ENCODE measurements at regions not wholly inside any gene's neighbourhood (a gene's known extent, or its start where the extent isn't known, plus 50 kb on each side); places are given as distances from the start of the nearest gene placed in this dataset.

DNA sequence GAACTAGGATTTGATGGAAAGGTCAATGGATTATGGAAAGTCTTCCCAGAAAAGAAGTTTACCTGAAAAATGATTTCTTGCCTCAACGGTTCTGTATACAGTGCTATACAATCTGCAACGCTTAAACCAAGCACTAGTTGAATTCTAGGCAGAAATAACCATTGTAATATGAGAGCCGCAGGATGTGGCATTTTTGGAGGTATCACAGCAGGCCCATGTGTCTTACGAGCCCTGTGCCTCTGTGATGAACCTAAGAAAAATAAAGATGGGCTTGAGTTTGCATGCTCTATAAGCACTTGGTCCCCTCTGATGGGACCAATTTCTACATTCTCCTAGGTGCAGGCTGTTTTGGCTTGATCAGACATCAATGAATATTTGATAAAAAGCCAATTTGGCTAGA lies 78.7 kb upstream of the RFC3 start (continued):
- TF ChIP-seq, protein P1, sequence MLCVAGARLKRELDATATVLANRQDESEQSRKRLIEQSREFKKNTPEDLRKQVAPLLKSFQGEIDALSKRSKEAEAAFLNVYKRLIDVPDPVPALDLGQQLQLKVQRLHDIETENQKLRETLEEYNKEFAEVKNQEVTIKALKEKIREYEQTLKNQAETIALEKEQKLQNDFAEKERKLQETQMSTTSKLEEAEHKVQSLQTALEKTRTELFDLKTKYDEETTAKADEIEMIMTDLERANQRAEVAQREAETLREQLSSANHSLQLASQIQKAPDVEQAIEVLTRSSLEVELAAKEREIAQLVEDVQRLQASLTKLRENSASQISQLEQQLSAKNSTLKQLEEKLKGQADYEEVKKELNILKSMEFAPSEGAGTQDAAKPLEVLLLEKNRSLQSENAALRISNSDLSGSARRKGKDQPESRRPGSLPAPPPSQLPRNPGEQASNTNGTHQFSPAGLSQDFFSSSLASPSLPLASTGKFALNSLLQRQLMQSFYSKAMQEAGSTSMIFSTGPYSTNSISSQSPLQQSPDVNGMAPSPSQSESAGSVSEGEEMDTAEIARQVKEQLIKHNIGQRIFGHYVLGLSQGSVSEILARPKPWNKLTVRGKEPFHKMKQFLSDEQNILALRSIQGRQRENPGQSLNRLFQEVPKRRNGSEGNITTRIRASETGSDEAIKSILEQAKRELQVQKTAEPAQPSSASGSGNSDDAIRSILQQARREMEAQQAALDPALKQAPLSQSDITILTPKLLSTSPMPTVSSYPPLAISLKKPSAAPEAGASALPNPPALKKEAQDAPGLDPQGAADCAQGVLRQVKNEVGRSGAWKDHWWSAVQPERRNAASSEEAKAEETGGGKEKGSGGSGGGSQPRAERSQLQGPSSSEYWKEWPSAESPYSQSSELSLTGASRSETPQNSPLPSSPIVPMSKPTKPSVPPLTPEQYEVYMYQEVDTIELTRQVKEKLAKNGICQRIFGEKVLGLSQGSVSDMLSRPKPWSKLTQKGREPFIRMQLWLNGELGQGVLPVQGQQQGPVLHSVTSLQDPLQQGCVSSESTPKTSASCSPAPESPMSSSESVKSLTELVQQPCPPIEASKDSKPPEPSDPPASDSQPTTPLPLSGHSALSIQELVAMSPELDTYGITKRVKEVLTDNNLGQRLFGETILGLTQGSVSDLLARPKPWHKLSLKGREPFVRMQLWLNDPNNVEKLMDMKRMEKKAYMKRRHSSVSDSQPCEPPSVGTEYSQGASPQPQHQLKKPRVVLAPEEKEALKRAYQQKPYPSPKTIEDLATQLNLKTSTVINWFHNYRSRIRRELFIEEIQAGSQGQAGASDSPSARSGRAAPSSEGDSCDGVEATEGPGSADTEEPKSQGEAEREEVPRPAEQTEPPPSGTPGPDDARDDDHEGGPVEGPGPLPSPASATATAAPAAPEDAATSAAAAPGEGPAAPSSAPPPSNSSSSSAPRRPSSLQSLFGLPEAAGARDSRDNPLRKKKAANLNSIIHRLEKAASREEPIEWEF (IDR thresholded peaks at IDR 0.05; ENCODE audit: insufficient replicate concordance, low read depth, low read length) = no peak
- TF ChIP-seq NRF1 (conservative IDR thresholded peaks at IDR 0.05; ENCODE audit: low read depth, low read length) (no peak), STAT1 (conservative IDR thresholded peaks at IDR 0.05) (no peak), KAT2A (conservative IDR thresholded peaks at IDR 0.05; ENCODE audit: control insufficient read depth, low read depth, low read length) (no peak), RELA (IDR thresholded peaks at IDR 0.05; ENCODE audit: borderline replicate concordance, partially characterized antibody) (no peak), BHLHE40 (IDR thresholded peaks at IDR 0.05; ENCODE audit: borderline replicate concordance in 1 of 2, low read depth in 2 of 2, low read length in 1 of 2) (no peak)
- TF ChIP-seq, protein P2, sequence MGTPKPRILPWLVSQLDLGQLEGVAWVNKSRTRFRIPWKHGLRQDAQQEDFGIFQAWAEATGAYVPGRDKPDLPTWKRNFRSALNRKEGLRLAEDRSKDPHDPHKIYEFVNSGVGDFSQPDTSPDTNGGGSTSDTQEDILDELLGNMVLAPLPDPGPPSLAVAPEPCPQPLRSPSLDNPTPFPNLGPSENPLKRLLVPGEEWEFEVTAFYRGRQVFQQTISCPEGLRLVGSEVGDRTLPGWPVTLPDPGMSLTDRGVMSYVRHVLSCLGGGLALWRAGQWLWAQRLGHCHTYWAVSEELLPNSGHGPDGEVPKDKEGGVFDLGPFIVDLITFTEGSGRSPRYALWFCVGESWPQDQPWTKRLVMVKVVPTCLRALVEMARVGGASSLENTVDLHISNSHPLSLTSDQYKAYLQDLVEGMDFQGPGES (IDR thresholded peaks at IDR 0.05) = no peak
- TF ChIP-seq, protein P3, sequence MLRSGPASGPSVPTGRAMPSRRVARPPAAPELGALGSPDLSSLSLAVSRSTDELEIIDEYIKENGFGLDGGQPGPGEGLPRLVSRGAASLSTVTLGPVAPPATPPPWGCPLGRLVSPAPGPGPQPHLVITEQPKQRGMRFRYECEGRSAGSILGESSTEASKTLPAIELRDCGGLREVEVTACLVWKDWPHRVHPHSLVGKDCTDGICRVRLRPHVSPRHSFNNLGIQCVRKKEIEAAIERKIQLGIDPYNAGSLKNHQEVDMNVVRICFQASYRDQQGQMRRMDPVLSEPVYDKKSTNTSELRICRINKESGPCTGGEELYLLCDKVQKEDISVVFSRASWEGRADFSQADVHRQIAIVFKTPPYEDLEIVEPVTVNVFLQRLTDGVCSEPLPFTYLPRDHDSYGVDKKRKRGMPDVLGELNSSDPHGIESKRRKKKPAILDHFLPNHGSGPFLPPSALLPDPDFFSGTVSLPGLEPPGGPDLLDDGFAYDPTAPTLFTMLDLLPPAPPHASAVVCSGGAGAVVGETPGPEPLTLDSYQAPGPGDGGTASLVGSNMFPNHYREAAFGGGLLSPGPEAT (IDR thresholded peaks at IDR 0.05; ENCODE audit: low read depth) = no peak

Data from GM12878 (cell line).